Left kidney (tissue), 1 donor: ENCODE measurements at regions not wholly inside any gene's neighbourhood (a gene's known extent, or its start where the extent isn't known, plus 50 kb on each side); places are given as distances from the start of the nearest gene placed in this dataset.
"Not testable (repeated sequence)": the region's sequence is repeated elsewhere in the genome, so short reads cannot be mapped to it uniquely, and the experiment has no call there.

Experiments used
- DNase-seq: peaks from one replicate; pipeline ENCODE4 v3.0.0-alpha.2; 2013

DNA sequence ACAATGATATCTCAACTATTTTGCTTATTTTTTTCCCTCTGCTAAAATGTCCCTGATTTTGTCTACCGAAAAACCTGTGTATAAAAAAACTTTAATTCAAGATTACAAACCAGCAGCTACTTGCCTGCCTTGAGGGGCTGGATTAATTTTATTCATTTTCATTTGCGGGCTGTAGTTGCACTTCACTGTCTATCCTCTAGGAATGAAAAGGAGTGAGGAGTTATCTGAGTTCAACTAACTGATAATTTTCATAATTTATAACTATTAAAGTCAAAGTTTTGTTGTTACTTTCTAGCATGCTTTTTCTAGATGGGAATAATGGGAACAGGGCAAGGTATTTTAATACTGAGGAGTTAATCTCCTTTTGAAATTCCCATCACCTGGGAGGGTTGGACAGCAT is 50.3 kb upstream of the AGTPBP1 start:
- DNase-seq = not testable (repeated sequence)

DNA sequence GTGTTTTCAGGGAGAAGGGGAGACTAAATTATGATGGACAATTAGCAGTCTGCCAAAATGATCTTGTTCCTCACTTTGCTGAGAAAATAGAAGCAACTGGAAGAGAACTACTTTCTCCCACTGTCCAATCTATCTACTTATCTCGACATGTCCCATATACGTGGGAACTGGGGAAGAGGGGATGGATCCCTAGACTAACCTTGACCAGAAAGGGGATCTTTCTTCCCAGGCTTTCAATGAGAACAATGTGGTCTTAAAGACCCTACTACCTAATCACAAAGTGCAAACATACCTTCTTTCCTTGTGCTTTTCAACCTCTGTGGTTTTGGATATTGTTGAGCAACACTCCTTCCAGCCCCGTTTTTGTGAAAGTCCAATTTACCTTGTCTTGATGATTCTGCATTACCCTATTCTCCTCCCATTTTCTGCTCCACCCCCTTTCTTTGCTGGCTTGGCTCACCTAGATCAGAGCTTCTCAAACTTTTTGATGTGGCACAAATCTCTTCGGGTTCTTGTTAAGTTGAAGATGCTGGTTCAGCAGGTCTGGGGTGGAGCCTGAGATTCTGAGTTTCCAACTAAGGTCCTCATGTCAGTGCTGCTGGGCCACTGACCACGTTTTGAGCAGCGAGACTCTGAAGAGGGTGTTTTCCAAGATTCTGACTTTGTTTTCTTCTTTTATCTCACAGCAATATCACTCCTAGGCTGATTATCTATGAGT is 61.4 kb upstream of the AGTPBP1 start:
- DNase-seq = not testable (repeated sequence)

DNA sequence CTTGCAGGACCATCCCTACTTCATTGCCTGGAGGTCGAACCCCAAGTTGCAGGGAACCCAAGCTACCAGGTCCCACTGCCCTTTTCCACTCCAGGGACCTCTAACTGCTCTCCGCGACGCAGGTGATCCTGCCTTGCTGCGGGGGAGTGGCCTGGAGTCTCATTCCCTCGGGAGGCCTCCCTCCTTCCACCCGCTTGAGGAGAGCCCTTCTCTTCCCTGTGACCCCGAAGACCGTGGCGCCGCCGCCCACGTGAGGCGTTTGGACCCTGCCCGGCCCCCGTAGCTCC is 63.0 kb upstream of the AGTPBP1 start:
- not testable (repeated sequence) for DNase-seq

- DNase-seq = peak; percentile 57
These were observed 63.6 kb upstream of the AGTPBP1 start for GRCh38 chr9:85805134-85806005.

- DNase-seq = not testable (repeated sequence)
These were observed 66.6 kb upstream of the AGTPBP1 start for GRCh38 chr9:85808329-85808728.

DNA sequence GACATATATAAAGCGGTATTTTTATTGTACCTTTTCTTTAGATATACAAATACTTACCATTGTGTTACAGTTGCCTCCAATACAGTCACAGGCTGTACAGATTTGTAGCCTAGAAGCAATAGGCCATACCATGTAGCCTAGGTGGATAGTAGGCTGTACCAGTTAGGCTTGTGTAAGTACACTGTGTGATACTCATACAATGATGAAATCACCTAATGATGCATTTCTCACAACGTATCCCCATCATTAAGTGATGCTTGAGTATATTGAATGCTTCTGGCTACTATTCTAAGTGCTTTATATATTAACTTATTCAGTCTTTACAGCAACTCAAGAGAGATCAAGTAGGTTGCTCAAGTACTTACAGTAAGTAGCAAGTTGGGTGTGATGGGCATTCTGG is 71.6 kb upstream of the AGTPBP1 start:
- not testable (repeated sequence) for DNase-seq

DNA sequence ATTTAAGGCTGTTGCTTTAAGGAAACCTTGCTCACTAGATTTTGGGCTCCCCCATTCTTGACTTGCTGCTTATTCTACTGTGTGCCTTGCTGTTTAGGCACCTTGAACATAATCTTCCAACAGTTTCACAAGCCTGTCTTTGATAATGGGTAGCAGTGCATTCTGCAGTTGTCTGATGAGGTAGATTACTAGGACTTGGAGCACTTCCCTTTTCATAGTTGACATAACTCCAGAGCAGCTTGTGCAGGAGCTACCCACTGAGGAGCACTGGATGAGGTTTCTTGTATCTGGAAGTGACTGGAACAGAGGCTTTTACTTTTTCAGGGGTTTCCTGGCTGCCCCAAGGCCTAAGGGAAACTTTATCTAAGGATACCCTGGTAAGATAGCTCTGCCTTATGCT is 73.0 kb upstream of the AGTPBP1 start:
- not testable (repeated sequence) for DNase-seq

DNA sequence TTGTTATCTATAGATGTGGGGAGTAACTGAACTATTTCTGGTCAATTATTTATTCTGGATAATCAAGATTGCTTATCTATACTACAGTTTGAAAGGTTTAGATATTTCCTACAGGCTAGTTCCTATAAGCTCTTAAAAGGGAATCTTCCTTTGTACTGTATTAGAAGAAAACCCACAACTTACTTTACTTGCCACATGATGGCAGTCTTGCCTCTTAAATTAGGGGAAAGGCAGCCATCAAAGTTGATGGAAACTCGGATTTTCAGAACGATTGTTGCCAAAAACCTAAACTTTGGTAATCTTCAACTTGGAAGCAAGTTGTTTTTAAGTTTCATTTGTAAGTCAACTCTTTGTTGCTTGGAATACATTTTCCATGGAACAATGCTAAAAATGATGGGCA is 77.2 kb upstream of the AGTPBP1 start:
- not testable (repeated sequence) for DNase-seq

DNA sequence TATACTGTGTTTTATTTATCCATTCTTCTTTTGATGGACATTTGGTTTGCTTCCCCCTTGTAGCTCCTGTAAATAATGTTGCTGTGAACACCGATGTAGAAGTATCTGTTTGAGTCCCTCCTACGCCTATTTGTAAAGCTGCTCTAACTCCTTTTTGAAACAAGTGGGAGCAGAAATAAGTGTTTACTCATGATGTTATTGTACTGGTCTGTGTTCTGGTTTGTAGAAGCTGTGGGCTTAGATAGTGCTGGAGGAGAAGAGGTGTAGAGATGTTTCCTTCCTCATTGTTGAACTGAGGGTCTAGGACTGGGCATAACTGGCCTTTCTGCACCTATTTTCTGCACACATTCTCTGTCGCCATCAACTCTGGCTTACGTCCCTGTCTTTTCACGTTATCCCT is 78.8 kb upstream of the AGTPBP1 start:
- not testable (repeated sequence) for DNase-seq

DNA sequence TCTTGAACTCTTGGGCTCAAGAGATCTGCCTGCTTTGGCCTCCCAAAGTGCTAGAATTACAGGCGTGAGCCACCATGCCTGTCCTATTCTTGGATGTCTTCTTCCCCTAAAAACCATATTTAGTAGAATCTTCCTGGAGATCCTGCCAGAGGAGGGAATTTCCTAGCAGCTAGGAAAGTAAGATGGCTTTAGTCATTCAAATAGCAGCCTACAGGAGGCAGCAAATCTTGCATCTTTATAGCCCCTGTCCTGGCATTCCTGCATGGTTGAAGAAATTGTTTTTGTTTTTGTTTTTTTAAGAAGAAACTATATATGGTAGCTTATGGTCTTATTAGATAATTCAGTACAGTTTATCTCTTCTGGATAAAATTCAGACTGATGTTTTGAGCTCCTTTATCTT is 83.2 kb upstream of the AGTPBP1 start:
- not testable (repeated sequence) for DNase-seq

DNA sequence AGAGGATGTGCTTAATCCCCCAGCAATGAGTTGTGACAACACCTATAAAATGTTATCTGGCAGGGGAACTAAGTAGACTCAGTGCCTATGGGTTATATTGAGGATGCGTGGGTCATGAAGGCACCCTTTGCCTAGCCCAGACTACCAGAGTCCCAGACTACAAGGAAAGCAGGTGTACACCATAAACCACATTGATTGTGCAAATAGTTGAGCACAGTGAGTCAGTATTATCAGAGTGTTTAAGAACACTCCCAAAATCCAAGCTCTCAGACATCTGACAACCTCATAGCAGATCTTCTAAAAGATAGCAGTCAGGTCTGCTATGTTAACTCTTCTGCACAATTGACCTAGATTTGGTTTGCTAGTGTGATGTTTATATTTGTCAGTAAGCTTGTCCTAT is 92.8 kb upstream of the AGTPBP1 start:
- DNase-seq = not testable (repeated sequence)

DNA sequence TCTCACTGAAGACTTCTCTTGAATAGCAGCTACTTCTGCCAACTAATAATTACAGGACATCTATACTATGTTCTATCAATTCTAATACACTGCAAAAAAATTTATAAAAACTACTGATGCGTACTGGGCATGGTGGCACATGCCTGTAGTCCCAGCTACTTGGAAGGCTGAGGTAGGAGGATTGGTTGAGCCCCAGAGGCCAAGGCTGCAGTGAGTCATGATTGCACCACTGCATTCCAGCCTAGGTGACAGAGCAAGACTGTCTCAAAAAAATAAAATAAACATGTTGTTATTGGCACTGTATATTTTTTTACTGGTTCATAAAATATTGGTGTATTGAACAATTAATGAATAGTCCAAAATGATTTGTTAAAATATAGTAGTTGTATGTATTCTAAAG is 97.0 kb upstream of the NAA35 start:
- DNase-seq = not testable (repeated sequence)

DNA sequence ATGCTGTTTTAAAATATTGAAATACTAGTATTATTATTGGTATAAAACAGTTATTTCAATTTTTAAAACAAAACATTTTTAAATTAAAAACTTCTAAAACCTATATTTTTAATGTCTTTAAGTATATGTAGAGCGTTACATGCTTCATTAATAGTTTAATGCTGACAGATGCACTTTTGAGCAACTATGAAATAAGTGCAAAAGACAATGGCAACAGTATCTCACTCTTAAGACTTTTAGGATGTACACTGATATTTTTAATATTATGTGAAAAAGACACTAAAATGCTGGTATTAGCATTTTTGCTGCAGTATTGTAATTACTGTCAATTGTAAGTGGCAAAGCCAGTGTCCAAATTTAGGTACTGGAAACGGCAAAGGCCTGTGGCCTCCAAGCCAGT is 93.2 kb upstream of the NAA35 start:
- DNase-seq = not testable (repeated sequence)

GRCh38 chr9:85858056-85858750 is 82.7 kb upstream of the NAA35 start:
- no peak for DNase-seq

GRCh38 chr9:85859765-85860164 is 81.2 kb upstream of the NAA35 start:
- no peak for DNase-seq

DNA sequence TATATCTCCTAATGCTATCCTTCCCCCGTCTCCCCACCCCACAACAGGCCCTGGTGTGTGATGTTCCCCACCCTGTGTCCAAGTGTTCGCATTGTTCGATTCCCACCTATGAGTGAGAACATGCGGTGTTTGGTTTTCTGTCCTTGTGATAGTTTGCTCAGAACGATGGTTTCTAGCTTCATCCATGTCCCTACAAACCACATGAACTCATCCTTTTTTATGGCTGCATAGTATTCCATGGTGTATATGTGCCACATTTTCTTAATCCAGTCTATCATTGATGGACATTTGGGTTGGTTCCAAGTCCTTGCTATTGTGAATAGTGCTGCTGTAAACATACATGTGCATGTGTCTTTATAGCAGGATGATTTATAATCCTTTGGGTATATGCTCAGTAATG is 79.1 kb upstream of the NAA35 start:
- not testable (repeated sequence) for DNase-seq

GRCh38 chr9:85863875-85864274 is 77.1 kb upstream of the NAA35 start:
- no peak for DNase-seq

DNA sequence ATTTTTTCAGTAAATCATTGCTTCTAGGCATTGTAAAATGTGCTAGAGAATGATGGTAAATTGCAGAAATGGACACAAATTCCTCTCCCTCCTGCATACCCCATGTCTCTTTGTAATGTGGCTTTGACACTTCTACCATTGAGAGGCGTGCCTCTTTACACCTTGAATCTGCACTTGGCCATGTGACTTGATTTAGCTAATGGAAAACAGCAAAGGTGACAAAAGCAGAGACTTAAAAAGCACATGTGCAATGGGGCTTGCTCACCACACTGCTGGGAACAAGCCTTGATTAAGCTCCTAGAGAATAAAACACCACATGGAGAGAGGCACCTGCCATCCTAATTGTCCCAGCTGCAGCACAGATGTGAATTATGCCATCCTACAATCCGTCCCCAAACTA is 69.9 kb upstream of the NAA35 start:
- no peak for DNase-seq

- not testable (repeated sequence) for DNase-seq
These were observed 69.3 kb upstream of the NAA35 start for GRCh38 chr9:85871683-85872082.

DNA sequence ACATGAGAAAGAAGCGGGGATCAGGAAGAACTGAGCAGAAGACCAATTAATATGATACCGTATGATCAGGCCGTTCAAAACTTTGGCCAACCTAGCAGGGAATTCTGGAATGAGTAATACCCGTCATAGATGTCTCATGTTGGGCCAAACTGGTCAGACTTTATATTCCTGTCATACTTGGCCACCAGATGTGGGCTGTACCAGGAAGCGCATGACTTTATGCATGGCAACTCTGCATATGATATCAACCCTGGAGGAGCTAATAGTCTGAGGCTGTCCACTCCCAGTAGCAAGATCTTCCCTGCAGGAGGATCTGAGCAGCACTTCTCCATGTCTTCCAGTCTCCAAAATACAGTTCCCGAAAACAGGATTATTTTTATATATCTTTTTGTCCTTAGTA is 68.5 kb upstream of the NAA35 start:
- no peak for DNase-seq

- peak; percentile 40 for DNase-seq
These were observed 64.3 kb upstream of the NAA35 start for GRCh38 chr9:85876628-85877027.

DNA sequence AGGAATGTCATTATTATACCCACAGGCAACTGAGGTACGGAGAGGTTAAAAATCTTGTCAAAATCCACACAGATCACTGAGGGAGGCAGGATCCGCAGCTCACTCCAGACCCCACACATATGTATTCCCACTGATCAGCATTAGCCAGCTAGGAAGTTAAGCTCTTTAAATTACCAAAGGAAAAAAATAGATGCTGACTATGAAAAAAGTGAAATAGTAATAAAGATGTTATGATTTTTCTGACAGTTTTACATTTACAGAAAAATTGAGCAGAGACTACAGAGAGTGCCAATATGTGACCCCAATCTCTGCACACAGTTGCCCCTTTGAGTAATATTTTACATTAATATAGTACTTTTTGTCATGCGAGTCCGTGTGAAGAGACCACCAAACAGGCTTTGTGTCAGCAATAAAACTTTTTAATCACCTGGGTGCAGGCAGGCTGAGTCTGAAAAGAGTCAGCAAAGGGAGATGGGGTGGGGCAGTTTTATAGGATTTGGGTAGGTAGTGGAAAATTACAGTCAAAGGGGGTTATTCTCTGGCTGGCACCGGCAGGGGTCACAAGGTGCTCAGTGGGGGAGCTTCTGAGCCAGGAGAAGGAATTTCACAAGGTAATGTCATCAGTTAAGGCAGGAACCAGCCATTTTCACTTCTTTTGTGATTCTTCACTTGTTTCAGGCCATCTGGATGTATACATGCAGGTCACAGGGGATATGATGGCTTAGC is 61.9 kb upstream of the NAA35 start:
- DNase-seq = not testable (repeated sequence)
